ENCODE measurements at regions not wholly inside any gene's neighbourhood (a gene's known extent, or its start where the extent isn't known, plus 50 kb on each side); places are given as distances from the start of the nearest gene placed in this dataset.

- TF ChIP-seq EZH2 (IDR thresholded peaks at IDR 0.05) (no peak), POLR2AphosphoS5 (IDR thresholded peaks at IDR 0.05; ENCODE audit: borderline replicate concordance, low read depth, low read length) (no peak), FOXP2 (optimal IDR thresholded peaks at IDR 0.05; ENCODE audit: control extremely low read depth, extremely low read length, insufficient read depth) (no peak)
These were observed 422.7 kb downstream of the ARL4A start for GRCh38 chr7:13110107-13110506.
